Upper lobe of left lung (tissue), 6 donors: ENCODE measurements at regions not wholly inside any gene's neighbourhood (a gene's known extent, or its start where the extent isn't known, plus 50 kb on each side); places are given as distances from the start of the nearest gene placed in this dataset.

Experiments
- ATAC-seq, 2 donors: fragments of 200-7000 bp; cut with Tn5 transposase; one replicate each; pipeline ENCODE4 v1.9.1; 2022; ENCODE audit warnings: mild to moderate bottlenecking in 2 of 2, moderate library complexity in 2 of 2; ENCODE audit not compliant: low FRiP score in 2 of 2
- DNase-seq, 2 donors: peaks; one replicate each; pipeline ENCODE4 v3.0.0-alpha.2; 2019 to 2020
- H3K27ac ChIP-seq, 4 donors: fragments of 200-600 bp; sonication (generic); one replicate each; pipeline ENCODE4 v1.5.1; 2016 to 2019
- H3K27me3 ChIP-seq, 4 donors: fragments of 200-600 bp; sonication (generic); one replicate each; pipeline ENCODE4 v1.5.1; 2017 to 2019
- H3K36me3 ChIP-seq, 4 donors: fragments of 200-600 bp; sonication (generic); one replicate each; pipeline ENCODE4 v1.5.1; 2016 to 2019
- H3K4me1 ChIP-seq, 4 donors: fragments of 200-600 bp; sonication (generic); one replicate each; pipeline ENCODE4 v1.5.1; 2018 to 2019
- H3K4me3 ChIP-seq, 4 donors: fragments of 200-600 bp; sonication (generic); one replicate each; pipeline ENCODE4 v1.5.1; 2017 to 2019; ENCODE audit warnings: mild to moderate bottlenecking in 2 of 4, moderate library complexity in 1 of 4
- H3K9me3 ChIP-seq, 4 donors: fragments of 200-600 bp; sonication (generic); one replicate each; pipeline ENCODE4 v1.5.1; 2018 to 2019
- CTCF ChIP-seq, 6 experiments: fragments of 450-650 bp in 4 of 6; fragments of 200-600 bp in 2 of 6; sonication (generic) in 2 of 6; IDR thresholded peaks; one replicate each; pipeline ENCODE4 v1.5.1; 2016 to 2019; ENCODE audit warnings: antibody characterized with exemption in 6 of 6
- EP300 ChIP-seq, 4 donors: sonication (generic); formaldehyde crosslinking; IDR thresholded peaks; one replicate each; pipeline ENCODE4 v1.5.1; 2017; ENCODE audit warnings: antibody characterized with exemption in 4 of 4, control low read depth in 2 of 4
- POLR2A ChIP-seq, 4 donors: fragments of 450-650 bp; IDR thresholded peaks; one replicate each; pipeline ENCODE4 v1.5.1; 2016 to 2017; ENCODE audit warnings: antibody characterized with exemption in 4 of 4, mild to moderate bottlenecking in 2 of 4
- POLR2AphosphoS5 ChIP-seq, 2 donors: sonication (generic); formaldehyde crosslinking; IDR thresholded peaks; one replicate each; pipeline ENCODE4 v1.5.1; 2017; ENCODE audit warnings: antibody characterized with exemption in 2 of 2
- WGBS, 2 donors: methylation state at CpG; one replicate each; pipeline ENCODE4 v1.1.5; 2017 to 2018; 5-methylcytosine and 5-hydroxymethylcytosine counted together
- donor health status: DM: no; HTN: no; CAD: no; lungs with moderate emphysema.
- donor health status: DM: no; HTN: yes; CAD: no; lungs with severe emphysema.

- no peak for TF ChIP-seq EP300 (IDR thresholded peaks at IDR 0.05)
- no peak for TF ChIP-seq CTCF (IDR thresholded peaks at IDR 0.05)
- TF ChIP-seq POLR2A (IDR thresholded peaks at IDR 0.05) = no peak
- no peak for TF ChIP-seq POLR2AphosphoS5 (IDR thresholded peaks at IDR 0.05)
- Histone ChIP-seq H3K36me3 (no peaks in the 10 kb centered on the region), H3K27ac (no peak overlapping the region), H3K9me3 (no peaks in the 10 kb centered on the region), H3K27me3 (no peaks in the 10 kb centered on the region), H3K4me1 (no peaks in the 10 kb centered on the region), H3K4me3 (no peak overlapping the region)
- ATAC-seq = no peak
- WGBS, 2 donors = 74 to 82% methylated on average over 3 of the region's 3 CpGs
- no peak for DNase-seq
Observed at GRCh38 chr4:182093935-182094334, 149.3 kb upstream of the TENM3 start.

GRCh38 chr4:182101618-182102017 lies 141.6 kb upstream of the TENM3 start:
- ATAC-seq = no peak
- H3K27me3 ChIP-seq = no peaks in the 10 kb centered on the region
- H3K9me3 ChIP-seq = no peaks in the 10 kb centered on the region
- no peaks in the 10 kb centered on the region for H3K36me3 ChIP-seq
- no peaks in the 10 kb centered on the region for H3K4me1 ChIP-seq
- no peak overlapping the region for H3K27ac ChIP-seq
- no peak for DNase-seq
- TF ChIP-seq EP300 (IDR thresholded peaks at IDR 0.05) (no peak), POLR2A (IDR thresholded peaks at IDR 0.05) (no peak), CTCF (IDR thresholded peaks at IDR 0.05) (no peak), POLR2AphosphoS5 (IDR thresholded peaks at IDR 0.05) (no peak)
- no peak overlapping the region for H3K4me3 ChIP-seq
- 90 to 92% methylated on average over 8 of the region's 8 CpGs for WGBS, 2 donors

GRCh38 chr4:182102576-182102975 lies 140.6 kb upstream of the TENM3 start:
- WGBS, 2 donors = 64 to 70% methylated on average over 3 of the region's 3 CpGs
- Histone ChIP-seq H3K9me3 (no peaks in the 10 kb centered on the region), H3K27me3 (no peaks in the 10 kb centered on the region), H3K4me1 (no peaks in the 10 kb centered on the region), H3K36me3 (no peaks in the 10 kb centered on the region), H3K27ac (no peak overlapping the region), H3K4me3 (no peak overlapping the region)
- ATAC-seq = no peak
- TF ChIP-seq EP300 (IDR thresholded peaks at IDR 0.05) (no peak), CTCF (IDR thresholded peaks at IDR 0.05) (no peak), POLR2A (IDR thresholded peaks at IDR 0.05) (no peak), POLR2AphosphoS5 (IDR thresholded peaks at IDR 0.05) (no peak)
- no peak for DNase-seq

- Histone ChIP-seq H3K4me1 (no peaks in the 10 kb centered on the region), H3K27me3 (no peaks in the 10 kb centered on the region), H3K9me3 (no peaks in the 10 kb centered on the region), H3K36me3 (no peaks in the 10 kb centered on the region), H3K4me3 (no peak overlapping the region), H3K27ac (no peak overlapping the region)
- 66% methylated on average over 5 of the region's 5 CpGs for WGBS, 2 donors
- TF ChIP-seq POLR2A (IDR thresholded peaks at IDR 0.05) = no peak
- TF ChIP-seq POLR2AphosphoS5 (IDR thresholded peaks at IDR 0.05) = no peak
- TF ChIP-seq CTCF (IDR thresholded peaks at IDR 0.05) = no peak
- TF ChIP-seq EP300 (IDR thresholded peaks at IDR 0.05) = no peak
- ATAC-seq (no peak), DNase-seq (no peak)
Observed at GRCh38 chr4:182103614-182104319, 139.4 kb upstream of the TENM3 start.

- H3K27ac ChIP-seq = no peak overlapping the region
- WGBS, 2 donors = 79 to 90% methylated on average over 6 to 7 of the region's 7 CpGs
- TF ChIP-seq POLR2AphosphoS5 (IDR thresholded peaks at IDR 0.05) (no peak), POLR2A (IDR thresholded peaks at IDR 0.05) (no peak), EP300 (IDR thresholded peaks at IDR 0.05) (no peak), CTCF (IDR thresholded peaks at IDR 0.05) (no peak)
- no peaks in the 10 kb centered on the region for H3K27me3 ChIP-seq
- no peak overlapping the region for H3K4me3 ChIP-seq
- DNase-seq (no peak), ATAC-seq (no peak)
- no peaks in the 10 kb centered on the region for H3K9me3 ChIP-seq
- H3K36me3 ChIP-seq = no peaks in the 10 kb centered on the region
- H3K4me1 ChIP-seq = no peaks in the 10 kb centered on the region
Observed at GRCh38 chr4:182105416-182105815, 137.8 kb upstream of the TENM3 start.
